Ovary (tissue), 7 donors: ENCODE measurements at regions not wholly inside any gene's neighbourhood (a gene's known extent, or its start where the extent isn't known, plus 50 kb on each side); places are given as distances from the start of the nearest gene placed in this dataset.

Experiments used
- DNase-seq, 5 donors: peaks; one replicate each; pipeline ENCODE4 v3.0.0-alpha.2; 2019 to 2020
- H3K27ac ChIP-seq, 2 donors: fragments of 200-600 bp; one replicate each; pipeline versions ENCODE4 v1.5.1 to v1.8.0; 2019 to 2022
- H3K27me3 ChIP-seq: fragments of 200-600 bp; one replicate; pipeline ENCODE4 v1.8.0; 2022
- H3K36me3 ChIP-seq: fragments of 200-600 bp; sonication (generic); one replicate; pipeline ENCODE4 v1.5.1; 2019
- H3K4me1 ChIP-seq: one replicate; pipeline ENCODE4 v1.8.1; 2013; ENCODE audit warnings: mild to moderate bottlenecking, moderate library complexity; ENCODE audit not compliant: insufficient read depth
- H3K4me3 ChIP-seq: fragments of 200-600 bp; sonication (generic); one replicate; pipeline ENCODE4 v1.5.1; 2017
- H3K9me3 ChIP-seq, 2 donors: fragments of 200-600 bp in 1 of 2; sonication (generic) in 1 of 2; one replicate each; pipeline versions ENCODE4 v1.5.1 to v1.8.1; 2013 to 2019; ENCODE audit warnings: mild to moderate bottlenecking in 1 of 2, moderate library complexity in 1 of 2
- EP300 ChIP-seq: sonication (generic); formaldehyde crosslinking; IDR thresholded peaks from one replicate; pipeline ENCODE4 v1.6.1; 2017; ENCODE audit warnings: antibody characterized with exemption
- POLR2A ChIP-seq: fragments of 450-650 bp; IDR thresholded peaks from one replicate; pipeline ENCODE4 v1.6.1; 2017; ENCODE audit warnings: antibody characterized with exemption, mild to moderate bottlenecking, moderate library complexity
- WGBS, 3 donors: extraction: QIAGEN DNeasy Blood & Tissue Kit in 1 of 3; methylation state at CpG; one replicate each; pipeline versions ENCODE4 v1.1.5 to v1.1.7; 2013 to 2017; 5-methylcytosine and 5-hydroxymethylcytosine counted together
- intact Hi-C, 4 donors: fragments of 100-400 bp; cut with DNase I; formaldehyde crosslinking; loops; one replicate each; pipeline versions ENCODE4 v1.11.0 to v1.15.1; 2022 to 2023
- TF ChIP-seq, protein P1 (sequence below), 3 donors: fragments of 450-650 bp in 2 of 3; fragments of 200-600 bp in 1 of 3; IDR thresholded peaks; one replicate each; pipeline versions ENCODE4 v1.5.1 to v1.8.0; 2016 to 2022; ENCODE audit warnings: antibody characterized with exemption in 3 of 3, mild to moderate bottlenecking in 1 of 3
- donor health status: DM: no; HTN: no; CAD: no; lungs with moderate emphysema.
- donor health status: DM: no; HTN: no; CAD: no.
- donor health status: Bipolar disorder and iron deficiency.
- donor health status: DM: no; HTN: no; CAD: no.
- donor health status: DM: yes; HTN: yes; CAD: no.

DNA sequence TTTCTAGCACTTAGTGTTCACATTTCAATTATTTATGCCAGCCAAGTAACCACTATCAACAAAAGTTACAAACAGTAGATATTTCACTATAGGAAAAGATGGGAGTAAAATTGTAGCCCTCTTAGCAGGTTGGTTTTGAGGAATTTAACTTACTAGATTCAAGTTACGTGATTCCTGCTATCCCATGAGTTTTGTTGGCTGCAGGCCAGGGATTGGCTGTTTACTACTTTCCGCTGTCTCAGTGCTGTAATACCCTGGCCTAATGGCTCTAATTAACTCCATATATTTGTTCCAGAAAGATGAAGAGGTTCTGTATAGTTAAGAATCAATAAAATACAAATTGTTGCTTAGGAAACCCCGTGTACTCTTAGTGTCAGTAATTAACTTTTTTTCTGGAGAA, 55.5 kb upstream of the MAGED1 start:
- Histone ChIP-seq H3K27me3 (no peaks in the 10 kb centered on the region), H3K4me3 (no peak overlapping the region), H3K4me1 (no peaks in the 10 kb centered on the region), H3K27ac (no peak overlapping the region), H3K9me3 (no peaks in the 10 kb centered on the region), H3K36me3 (no peaks in the 10 kb centered on the region)
- WGBS, 3 donors: 27 to 39% (median 32%) methylated on average over 3 of the region's 3 CpGs
- intact Hi-C loops: no loop called here
- peak; percentile 51 to 77 (median 73) for DNase-seq
- TF ChIP-seq, protein P1, sequence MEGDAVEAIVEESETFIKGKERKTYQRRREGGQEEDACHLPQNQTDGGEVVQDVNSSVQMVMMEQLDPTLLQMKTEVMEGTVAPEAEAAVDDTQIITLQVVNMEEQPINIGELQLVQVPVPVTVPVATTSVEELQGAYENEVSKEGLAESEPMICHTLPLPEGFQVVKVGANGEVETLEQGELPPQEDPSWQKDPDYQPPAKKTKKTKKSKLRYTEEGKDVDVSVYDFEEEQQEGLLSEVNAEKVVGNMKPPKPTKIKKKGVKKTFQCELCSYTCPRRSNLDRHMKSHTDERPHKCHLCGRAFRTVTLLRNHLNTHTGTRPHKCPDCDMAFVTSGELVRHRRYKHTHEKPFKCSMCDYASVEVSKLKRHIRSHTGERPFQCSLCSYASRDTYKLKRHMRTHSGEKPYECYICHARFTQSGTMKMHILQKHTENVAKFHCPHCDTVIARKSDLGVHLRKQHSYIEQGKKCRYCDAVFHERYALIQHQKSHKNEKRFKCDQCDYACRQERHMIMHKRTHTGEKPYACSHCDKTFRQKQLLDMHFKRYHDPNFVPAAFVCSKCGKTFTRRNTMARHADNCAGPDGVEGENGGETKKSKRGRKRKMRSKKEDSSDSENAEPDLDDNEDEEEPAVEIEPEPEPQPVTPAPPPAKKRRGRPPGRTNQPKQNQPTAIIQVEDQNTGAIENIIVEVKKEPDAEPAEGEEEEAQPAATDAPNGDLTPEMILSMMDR (IDR thresholded peaks at IDR 0.05): no peak
- TF ChIP-seq POLR2A: no peak
- no peak for TF ChIP-seq EP300
